CD14-positive monocyte (primary cell): ENCODE measurements at regions not wholly inside any gene's neighbourhood (a gene's known extent, or its start where the extent isn't known, plus 50 kb on each side); places are given as distances from the start of the nearest gene placed in this dataset.

Experiments used
- DNase-seq, 3 donors: peaks; one replicate each; pipeline ENCODE4 v3.0.0-alpha.2; 2011 to 2022
- H2AFZ ChIP-seq: 2 replicates; pipeline ENCODE4 v1.6.0; 2012; ENCODE audit warnings: mild to moderate bottlenecking, low read depth, low read length, inconsistent platforms; ENCODE audit not compliant: insufficient read depth, poor library complexity, severe bottlenecking
- H3K27ac ChIP-seq, 2 donors: 1 replicate in 1 of 2; 2 replicates in 1 of 2; pipeline ENCODE4 v1.5.1; 2012 to 2013; ENCODE audit warnings: low read length in 2 of 2, control low read depth in 1 of 2, inconsistent platforms in 1 of 2, low read depth in 1 of 2, mild to moderate bottlenecking in 1 of 2
- H3K27me3 ChIP-seq, 2 donors: one replicate each; pipeline versions ENCODE4 v1.6.0 to v1.6.1; 2011 to 2013; ENCODE audit warnings: low read length in 2 of 2; ENCODE audit not compliant: control insufficient read depth in 2 of 2, insufficient read depth in 2 of 2
- H3K36me3 ChIP-seq, 2 donors: replicated peaks in 1 of 2; 1 replicate in 1 of 2; 2 replicates in 1 of 2; pipeline versions ENCODE4 v1.5.1 to v1.6.1; 2012 to 2013; ENCODE audit warnings: low read length in 2 of 2, control low read depth in 1 of 2, inconsistent platforms in 1 of 2, mild to moderate bottlenecking in 1 of 2; ENCODE audit not compliant: insufficient read depth in 2 of 2, control insufficient read depth in 1 of 2
- H3K4me1 ChIP-seq, 2 donors: 1 replicate in 1 of 2; 2 replicates in 1 of 2; pipeline versions ENCODE4 v1.5.1 to v1.6.1; 2012 to 2013; ENCODE audit warnings: low read length in 2 of 2, control low read depth in 1 of 2, inconsistent platforms in 1 of 2, mild to moderate bottlenecking in 1 of 2, moderate library complexity in 1 of 2; ENCODE audit not compliant: insufficient read depth in 2 of 2, control insufficient read depth in 1 of 2
- H3K4me2 ChIP-seq: replicated peaks from 2 replicates; pipeline ENCODE3; 2012; ENCODE audit warnings: low read length, moderate library complexity, mild to moderate bottlenecking; ENCODE audit not compliant: poor library complexity, severe bottlenecking; ENCODE audit errors: extremely low read depth
- H3K4me3 ChIP-seq, 3 experiments: fragments of 200-600 bp in 1 of 3; sonication (generic) in 1 of 3; replicated peaks in 1 of 3; 1 replicate in 2 of 3; 2 replicates in 1 of 3; pipeline ENCODE4 v1.5.1; 2011 to 2013; ENCODE audit warnings: low read length in 3 of 3, mild to moderate bottlenecking in 3 of 3, control low read depth in 2 of 3, low read depth in 2 of 3, inconsistent platforms in 1 of 3, moderate library complexity in 1 of 3
- H3K79me2 ChIP-seq: 2 replicates; pipeline ENCODE4 v1.6.0; 2012; ENCODE audit warnings: mild to moderate bottlenecking, control low read depth, inconsistent platforms, low read length, moderate library complexity; ENCODE audit not compliant: insufficient read depth
- H3K9ac ChIP-seq: 2 replicates; pipeline ENCODE4 v1.6.0; 2017; ENCODE audit warnings: low read length, mild to moderate bottlenecking; ENCODE audit not compliant: insufficient read depth, poor library complexity, severe bottlenecking
- H3K9me3 ChIP-seq, 2 donors: replicated peaks in 1 of 2; 1 replicate in 1 of 2; 2 replicates in 1 of 2; pipeline versions ENCODE4 v1.5.1 to v1.6.1; 2012 to 2013; ENCODE audit warnings: low read length in 2 of 2, control low read depth in 1 of 2; ENCODE audit not compliant: control insufficient read depth in 1 of 2, insufficient read depth in 1 of 2
- H4K20me1 ChIP-seq: 2 replicates; pipeline ENCODE4 v1.6.0; 2012; ENCODE audit warnings: mild to moderate bottlenecking, low read length, control low read depth, moderate library complexity; ENCODE audit not compliant: insufficient read depth
- H3K27ac Mint-ChIP-seq, 7 donors: one replicate each; pipeline ENCODE4 v1.8.0; 2020; ENCODE audit warnings: mild to moderate bottlenecking in 7 of 7, mixed read lengths in 7 of 7, moderate library complexity in 6 of 7, inconsistent platforms in 2 of 7
- H3K27me3 Mint-ChIP-seq, 3 donors: one replicate each; pipeline ENCODE4 v1.8.0; 2021 to 2022; ENCODE audit warnings: low read depth in 3 of 3, mild to moderate bottlenecking in 3 of 3, mixed read lengths in 3 of 3, moderate library complexity in 3 of 3, inconsistent platforms in 1 of 3
- H3K36me3 Mint-ChIP-seq, 2 donors: one replicate each; pipeline ENCODE4 v1.8.0; 2020; ENCODE audit warnings: mixed read lengths in 2 of 2, inconsistent platforms in 1 of 2, mild to moderate bottlenecking in 1 of 2
- H3K4me1 Mint-ChIP-seq: one replicate; pipeline ENCODE4 v1.8.0; 2020; ENCODE audit warnings: mild to moderate bottlenecking, mixed read lengths
- H3K4me3 Mint-ChIP-seq, 2 donors: one replicate each; pipeline ENCODE4 v1.8.0; 2020; ENCODE audit warnings: mild to moderate bottlenecking in 2 of 2, mixed read lengths in 2 of 2, moderate library complexity in 1 of 2
- H3K9me3 Mint-ChIP-seq, 7 donors: one replicate each; pipeline ENCODE4 v1.8.0; 2020 to 2022; ENCODE audit warnings: mixed read lengths in 7 of 7, mild to moderate bottlenecking in 6 of 7, moderate library complexity in 6 of 7, inconsistent platforms in 2 of 7
- CTCF ChIP-seq: fragments of 200-600 bp; IDR thresholded peaks from one replicate; pipeline ENCODE4 v1.8.0; 2022; ENCODE audit warnings: antibody characterized with exemption, mild to moderate bottlenecking
- WGBS: methylation state at CpG from one replicate; pipeline ENCODE4 v1.1.5; 2013; ENCODE audit warnings: missing lambda C conversion rate; ENCODE audit not compliant: insufficient coverage; 5-methylcytosine and 5-hydroxymethylcytosine counted together
- intact Hi-C, 2 donors: fragments of 100-400 bp; cut with micrococcal nuclease; formaldehyde crosslinking; loops; one replicate each; pipeline versions ENCODE4 v1.15.0 to v1.15.1; 2023

- Histone ChIP-seq H3K9ac (no peak overlapping the region), H3K4me1 (peaks cover 6 to 7% of the 10 kb centered on the region in 2 donors), H3K36me3 (no peaks in the 10 kb centered on the region), H2AFZ (peak overlapping the region; percentile 19), H4K20me1 (no peaks in the 10 kb centered on the region), H3K4me2 (no peak overlapping the region), H3K9me3 (no peaks in the 10 kb centered on the region), H3K79me2 (no peaks in the 10 kb centered on the region), H3K27ac (no peak overlapping the region), H3K27me3 (no peaks in the 10 kb centered on the region), H3K4me3 (no peak overlapping the region)
- H3K9me3 Mint-ChIP-seq, result peaks cover 0 to 3% (median 0%) of the 10 kb centered on the region in 7 donors
- H3K27ac Mint-ChIP-seq, result no peak overlapping the region
- no CpG with 5 or more reads among the region's 2 CpGs for WGBS
- no peak for TF ChIP-seq CTCF
- no peak for DNase-seq
- H3K4me3 Mint-ChIP-seq, result no peak overlapping the region
- intact Hi-C loops, result no loop called here
- H3K27me3 Mint-ChIP-seq, result no peaks in the 10 kb centered on the region
- H3K36me3 Mint-ChIP-seq, result no peaks in the 10 kb centered on the region
- peaks cover 15% of the 10 kb centered on the region for H3K4me1 Mint-ChIP-seq
Measured at GRCh38 chr3:59631482-59631881, 581.7 kb upstream of the CFAP20DC start.

- Mint-ChIP-seq H3K4me3 (no peak overlapping the region), H3K36me3 (no peaks in the 10 kb centered on the region), H3K27me3 (peaks cover 0 to 3% (median 0%) of the 10 kb centered on the region in 3 donors), H3K9me3 (peaks cover 0 to 6% (median 5%) of the 10 kb centered on the region in 7 donors), H3K4me1 (no peaks in the 10 kb centered on the region), H3K27ac (no peak overlapping the region)
- Histone ChIP-seq H3K36me3 (no peaks in the 10 kb centered on the region), H3K9me3 (no peaks in the 10 kb centered on the region), H3K79me2 (no peaks in the 10 kb centered on the region), H3K4me1 (no peaks in the 10 kb centered on the region), H4K20me1 (no peaks in the 10 kb centered on the region), H3K4me2 (no peak overlapping the region), H3K9ac (no peak overlapping the region), H2AFZ (no peak overlapping the region), H3K4me3 (no peak overlapping the region), H3K27ac (no peak overlapping the region), H3K27me3 (no peaks in the 10 kb centered on the region)
- intact Hi-C loops, result no loop called here
- no peak for TF ChIP-seq CTCF
- 97% methylated on average over 3 of the region's 3 CpGs for WGBS
- DNase-seq, result no peak
Measured at GRCh38 chr3:59621037-59621436, 571.2 kb upstream of the CFAP20DC start.
